A673 (cell line): ENCODE measurements at regions not wholly inside any gene's neighbourhood (a gene's known extent, or its start where the extent isn't known, plus 50 kb on each side); places are given as distances from the start of the nearest gene placed in this dataset.

ENCODE experiments used
- BruUV-seq: library from RNA; stranded (reverse); fragments of 400-500 nt; replicated peaks from 2 replicates; lab custom pipeline; 2021; lab: Mats Ljungman, UMichigan
- CTCF ChIA-PET: fragments of 300-600 bp; sonication (Branson Sonifier 250); formaldehyde crosslinking; loops from one replicate; lab custom pipeline; 2022; ENCODE audit warnings: antibody characterized with exemption; lab: Charles Lee
- POLR2A ChIA-PET: fragments of 300-600 bp; sonication (Branson Sonifier 250); formaldehyde crosslinking; loops from one replicate; lab custom pipeline; 2022; ENCODE audit warnings: antibody characterized with exemption; ENCODE audit not compliant: low non-redundant PET; lab: Charles Lee
- DNase-seq: peaks from one replicate; pipeline ENCODE4 v3.0.0-alpha.2; 2015; ENCODE audit warnings: low spot score
- H3K27ac ChIP-seq: fragments of 200-600 bp; sonication (generic); 2 replicates; pipeline ENCODE4 v1.5.1; 2016; ENCODE audit warnings: mixed run types, low read depth, mild to moderate bottlenecking, mixed read lengths, antibody characterized with exemption, low read length; ENCODE audit not compliant: poor library complexity, severe bottlenecking
- H3K27me3 ChIP-seq: fragments of 200-600 bp; sonication (generic); replicated peaks from 2 replicates; pipeline ENCODE4 v1.6.1; 2017; ENCODE audit warnings: mixed run types, low read depth, mild to moderate bottlenecking, mixed read lengths, antibody characterized with exemption, low read length; ENCODE audit not compliant: insufficient read depth, poor library complexity
- H3K36me3 ChIP-seq: fragments of 200-600 bp; sonication (generic); 2 replicates; pipeline ENCODE4 v1.6.1; 2016; ENCODE audit warnings: mixed run types, mild to moderate bottlenecking, mixed read lengths, antibody characterized with exemption, low read length; ENCODE audit not compliant: insufficient read depth, poor library complexity, severe bottlenecking
- H3K4me1 ChIP-seq: fragments of 200-600 bp; sonication (generic); 2 replicates; pipeline ENCODE4 v1.6.1; 2017; ENCODE audit warnings: mixed run types, mild to moderate bottlenecking, mixed read lengths, antibody characterized with exemption, low read length; ENCODE audit not compliant: insufficient read depth, poor library complexity, severe bottlenecking
- H3K4me3 ChIP-seq: fragments of 200-600 bp; sonication (generic); 2 replicates; pipeline ENCODE4 v1.5.1; 2016; ENCODE audit warnings: low read depth, mixed run types, mild to moderate bottlenecking, mixed read lengths, low read length; ENCODE audit not compliant: poor library complexity, severe bottlenecking
- H3K9me3 ChIP-seq: fragments of 200-600 bp; sonication (generic); 2 replicates; pipeline ENCODE4 v1.6.1; 2016; ENCODE audit warnings: mixed run types, low read depth, mild to moderate bottlenecking, mixed read lengths, antibody characterized with exemption, low read length; ENCODE audit not compliant: poor library complexity, severe bottlenecking
- CTCF ChIP-seq: fragments of 300-800, 200-600 bp; sonication (generic); conservative IDR thresholded peaks from 2 replicates; pipeline ENCODE4 v1.5.1; 2017; ENCODE audit warnings: low read depth, mild to moderate bottlenecking, antibody characterized with exemption, low read length, moderate library complexity, mixed read lengths
- EZH2 ChIP-seq: fragments of 200-600 bp; sonication (generic); IDR thresholded peaks from 2 replicates; pipeline ENCODE4 v1.6.1; 2017; ENCODE audit warnings: borderline replicate concordance, low read depth, mild to moderate bottlenecking, mixed read lengths, antibody characterized with exemption, low read length; ENCODE audit not compliant: poor library complexity, severe bottlenecking
- intact Hi-C: fragments of 100-400 bp; cut with micrococcal nuclease; formaldehyde crosslinking; loops from one replicate; pipeline ENCODE4 v1.10.0; 2022; ENCODE audit not compliant: unreplicated experiment

- intact Hi-C loops: no loop called here
- no peak overlapping the region for H3K4me3 ChIP-seq
- BruUV-seq: no TSS peak
- H3K27me3 ChIP-seq: peaks cover 5% of the 10 kb centered on the region
- no peaks in the 10 kb centered on the region for H3K4me1 ChIP-seq
- H3K9me3 ChIP-seq: no peaks in the 10 kb centered on the region
- H3K36me3 ChIP-seq: no peaks in the 10 kb centered on the region
- no peak for DNase-seq
- no peak overlapping the region for H3K27ac ChIP-seq
- POLR2A ChIA-PET: no interaction called here
- CTCF ChIA-PET: no interaction called here
- TF ChIP-seq EZH2: no peak
- TF ChIP-seq CTCF: no peak
Measured at GRCh38 chr20:60816901-60817300, 435.2 kb upstream of the CDH4 start.

GRCh38 chr20:60817891-60818290, 434.2 kb upstream of the CDH4 start:
- intact Hi-C loops: no loop called here
- H3K9me3 ChIP-seq: no peaks in the 10 kb centered on the region
- no peaks in the 10 kb centered on the region for H3K27me3 ChIP-seq
- no peaks in the 10 kb centered on the region for H3K36me3 ChIP-seq
- no peak overlapping the region for H3K4me3 ChIP-seq
- no peak for DNase-seq
- ChIA-PET CTCF (no interaction called here), POLR2A (no interaction called here)
- BruUV-seq: no TSS peak
- H3K4me1 ChIP-seq: no peaks in the 10 kb centered on the region
- TF ChIP-seq EZH2 (no peak), CTCF (no peak)
- no peak overlapping the region for H3K27ac ChIP-seq

GRCh38 chr20:60819511-60819910, 432.6 kb upstream of the CDH4 start:
- peaks cover under 1% of the 10 kb centered on the region for H3K27me3 ChIP-seq
- intact Hi-C loops: no loop called here
- no peaks in the 10 kb centered on the region for H3K9me3 ChIP-seq
- ChIA-PET POLR2A (no interaction called here), CTCF (no interaction called here)
- TF ChIP-seq CTCF (no peak), EZH2 (no peak)
- H3K36me3 ChIP-seq: no peaks in the 10 kb centered on the region
- no TSS peak for BruUV-seq
- no peaks in the 10 kb centered on the region for H3K4me1 ChIP-seq
- H3K27ac ChIP-seq: no peak overlapping the region
- no peak overlapping the region for H3K4me3 ChIP-seq
- no peak for DNase-seq
